Lung (tissue), 11 donors: ENCODE measurements at regions not wholly inside any gene's neighbourhood (a gene's known extent, or its start where the extent isn't known, plus 50 kb on each side); places are given as distances from the start of the nearest gene placed in this dataset.
"Not testable (repeated sequence)": the region's sequence is repeated elsewhere in the genome, so short reads cannot be mapped to it uniquely, and the experiment has no call there.

Source experiments
- ATAC-seq: fragments of 200-7000 bp; cut with Tn5 transposase; one replicate; pipeline ENCODE4 v1.9.1; 2020; ENCODE audit warnings: moderate number of reproducible peaks; ENCODE audit not compliant: insufficient read depth, low FRiP score
- DNase-seq, 3 donors: peaks; one replicate each; pipeline ENCODE4 v3.0.0-alpha.2; 2013 to 2017
- H3K27ac ChIP-seq, 2 donors: one replicate each; pipeline ENCODE4 v1.5.1; 2013; ENCODE audit warnings: mild to moderate bottlenecking in 2 of 2, moderate library complexity in 2 of 2, control low read depth in 1 of 2, inconsistent platforms in 1 of 2, low read depth in 1 of 2, low read length in 1 of 2
- H3K27me3 ChIP-seq, 3 donors: one replicate each; pipeline ENCODE4 v1.5.1; 2013; ENCODE audit warnings: low read length in 2 of 3; ENCODE audit not compliant: control insufficient read depth in 3 of 3, insufficient read depth in 3 of 3
- H3K36me3 ChIP-seq, 4 donors: one replicate each; pipeline ENCODE4 v1.5.1; 2013; ENCODE audit warnings: low read length in 4 of 4, mild to moderate bottlenecking in 1 of 4, moderate library complexity in 1 of 4; ENCODE audit not compliant: control insufficient read depth in 4 of 4, insufficient read depth in 4 of 4
- H3K4me1 ChIP-seq, 5 donors: one replicate each; pipeline ENCODE4 v1.5.1; 2013; ENCODE audit warnings: low read length in 5 of 5, mild to moderate bottlenecking in 2 of 5, moderate library complexity in 1 of 5; ENCODE audit not compliant: control insufficient read depth in 5 of 5, insufficient read depth in 5 of 5
- H3K4me3 ChIP-seq: one replicate; pipeline ENCODE4 v1.5.1; 2013; ENCODE audit warnings: mild to moderate bottlenecking, control low read depth, moderate library complexity
- H3K9ac ChIP-seq, 2 donors: one replicate each; pipeline ENCODE4 v1.5.1; 2013; ENCODE audit warnings: low read length in 2 of 2, control low read depth in 1 of 2; ENCODE audit not compliant: insufficient read depth in 1 of 2
- H3K9me3 ChIP-seq, 4 donors: one replicate each; pipeline ENCODE4 v1.5.1; 2013; ENCODE audit warnings: low read length in 3 of 4, mild to moderate bottlenecking in 1 of 4, moderate library complexity in 1 of 4; ENCODE audit not compliant: control insufficient read depth in 4 of 4, insufficient read depth in 3 of 4
- CTCF ChIP-seq: IDR thresholded peaks from 2 replicates; pipeline ENCODE4 v1.5.1; 2012; ENCODE audit warnings: mild to moderate bottlenecking; ENCODE audit errors: control extremely low read depth, extremely low read depth
- WGBS, 2 donors: extraction: QIAGEN DNeasy Blood & Tissue Kit; methylation state at CpG; one replicate each; pipeline ENCODE4 v1.1.7; 2013; 5-methylcytosine and 5-hydroxymethylcytosine counted together
- donor health status: control.
- donor health status: control.
- donor health status: Bipolar disorder and iron deficiency.
- donor health status: healthy.
- donor health status: DM: yes; HTN: yes; CAD: no.

DNA sequence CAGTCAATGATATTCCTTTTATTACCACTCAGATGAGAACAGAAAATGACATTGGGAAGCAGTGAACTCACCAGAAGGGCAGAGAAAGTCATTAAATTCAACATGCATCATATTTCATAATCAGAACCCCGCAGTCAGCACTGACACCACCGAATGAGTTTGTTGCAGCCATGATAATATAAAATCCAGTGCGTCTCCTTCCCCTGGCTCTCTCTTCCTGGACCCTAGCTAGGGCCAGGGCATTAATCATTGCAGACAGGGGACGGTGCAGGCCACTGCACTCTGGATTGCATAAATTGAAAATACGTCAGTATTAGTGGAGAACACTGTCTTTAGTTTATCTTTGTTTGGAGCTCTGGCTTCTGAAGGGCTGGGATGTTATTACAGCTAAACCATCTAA lies 931.5 kb downstream of the TYW1 start:
- H3K4me3 ChIP-seq, result no peak overlapping the region

GRCh38 chr7:67936447-67936846 lies 939.8 kb downstream of the TYW1 start:
- not testable (repeated sequence) for DNase-seq
- 66 to 81% methylated on average over 8 of the region's 8 CpGs for WGBS, 2 donors

More for the DNA sequence above, 931.5 kb downstream of the TYW1 start:
- ATAC-seq, result no peak
- H3K36me3 ChIP-seq, result no peaks in the 10 kb centered on the region
- WGBS, 2 donors, result 70 to 72% methylated on average over 5 of the region's 5 CpGs
- no peaks in the 10 kb centered on the region for H3K9me3 ChIP-seq
- H3K9ac ChIP-seq, result no peak overlapping the region
- H3K4me1 ChIP-seq, result no peaks in the 10 kb centered on the region
- H3K27ac ChIP-seq, result no peak overlapping the region
- H3K27me3 ChIP-seq, result no peaks in the 10 kb centered on the region
- DNase-seq, result no peak
- no peak for TF ChIP-seq CTCF

GRCh38 chr7:67940400-67940799 lies 943.8 kb downstream of the TYW1 start:
- H3K4me3 ChIP-seq, result no peak overlapping the region
- peaks cover 0 to 3% (median 1%) of the 10 kb centered on the region in 4 donors for H3K9me3 ChIP-seq
- no peaks in the 10 kb centered on the region for H3K36me3 ChIP-seq
- peaks cover 0 to 7% (median 0%) of the 10 kb centered on the region in 5 donors for H3K4me1 ChIP-seq
- DNase-seq, result no peak
- no peak overlapping the region for H3K9ac ChIP-seq
- H3K27ac ChIP-seq, result no peak overlapping the region
- no peak for TF ChIP-seq CTCF
- ATAC-seq, result no peak
- 95 to 96% methylated on average over 13 of the region's 13 CpGs for WGBS, 2 donors
- H3K27me3 ChIP-seq, result no peaks in the 10 kb centered on the region

More at GRCh38 chr7:67936447-67936846, 939.8 kb downstream of the TYW1 start:
- not testable (repeated sequence) for H3K36me3 ChIP-seq, H3K9me3 ChIP-seq, H3K9ac ChIP-seq, ATAC-seq, H3K27me3 ChIP-seq, H3K27ac ChIP-seq, H3K4me1 ChIP-seq, H3K4me3 ChIP-seq

GRCh38 chr7:67947191-67947590 lies 950.6 kb downstream of the TYW1 start:
- Histone ChIP-seq H3K27me3 (no peaks in the 10 kb centered on the region), H3K4me3 (no peak overlapping the region), H3K4me1 (no peaks in the 10 kb centered on the region), H3K9ac (no peak overlapping the region), H3K9me3 (peaks cover 0 to 3% (median 1%) of the 10 kb centered on the region in 4 donors), H3K27ac (no peak overlapping the region), H3K36me3 (no peaks in the 10 kb centered on the region)
- DNase-seq (no peak), ATAC-seq (no peak)
- TF ChIP-seq CTCF, result no peak
- WGBS, 2 donors, result 86 to 92% methylated on average over 2 of the region's 2 CpGs
